Stimulated activated CD4-positive, alpha-beta T cell treated with anti-CD3 and anti-CD28 coated beads, Interleukin-2, amount 100 ng/mL, for 48 hours (primary cell): ENCODE measurements at regions not wholly inside any gene's neighbourhood (a gene's known extent, or its start where the extent isn't known, plus 50 kb on each side); places are given as distances from the start of the nearest gene placed in this dataset.
"Not testable (repeated sequence)": the region's sequence is repeated elsewhere in the genome, so short reads cannot be mapped to it uniquely, and the experiment has no call there.

Experiments
- DNase-seq, 2 donors: peaks; one replicate each; pipeline ENCODE4 v3.0.0-alpha.2; 2020

GRCh38 chrX:78603908-78604307, 55.2 kb downstream of the RTL3 start:
- DNase-seq, result no peak

DNA sequence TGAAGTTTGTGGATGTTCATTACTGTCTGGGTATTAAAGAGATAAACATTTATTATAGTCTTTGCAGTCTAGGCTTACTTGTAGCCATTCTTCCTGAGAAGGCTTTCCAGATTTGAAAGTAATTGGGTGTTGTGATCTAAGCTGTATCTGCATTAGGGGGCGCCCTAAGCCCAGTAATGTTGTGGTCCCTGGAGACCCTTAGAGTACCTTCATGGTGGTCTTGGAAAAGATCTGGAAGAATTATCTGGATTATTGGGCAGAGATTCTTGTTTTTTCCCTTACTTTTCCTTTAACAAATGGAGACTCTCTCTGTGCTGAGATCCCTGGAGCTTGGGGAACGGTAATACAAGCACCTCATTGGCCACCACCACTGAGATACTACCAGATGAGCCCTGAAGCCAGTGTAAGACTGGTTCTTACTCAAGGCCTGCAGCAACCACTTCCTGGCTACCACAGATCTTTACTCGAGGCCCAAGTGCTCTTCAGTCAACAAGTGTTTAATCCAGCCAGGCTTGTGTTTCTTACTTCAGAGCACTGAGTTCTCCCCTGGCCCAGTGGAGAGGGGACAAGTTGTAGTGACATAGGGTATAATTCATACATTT, 63.1 kb downstream of the RTL3 start:
- DNase-seq, result no peak

GRCh38 chrX:78593701-78594100, 65.4 kb downstream of the RTL3 start:
- DNase-seq, result no peak

DNA sequence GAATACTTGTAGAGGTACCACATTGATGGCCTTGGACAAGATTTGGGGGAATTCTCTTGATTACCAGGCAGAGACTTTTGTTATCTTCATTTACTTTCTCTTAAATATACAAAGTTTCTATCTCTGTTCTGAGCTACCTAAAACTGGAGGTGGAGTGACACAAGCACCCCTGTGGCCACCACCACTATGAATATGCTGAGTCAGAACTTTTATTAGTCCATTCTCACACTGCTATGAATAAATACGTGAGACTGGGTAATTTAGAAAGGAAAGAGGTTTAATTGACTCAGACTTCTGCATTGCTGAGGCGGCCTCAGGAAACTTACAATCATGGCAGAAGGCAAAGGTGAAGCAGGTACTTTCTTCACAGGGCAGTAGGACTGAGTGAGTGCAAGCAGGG, 67.1 kb downstream of the RTL3 start:
- DNase-seq, result no peak

GRCh38 chrX:78574306-78574705, 84.8 kb downstream of the RTL3 start:
- no peak for DNase-seq

GRCh38 chrX:78573630-78574029, 85.5 kb downstream of the RTL3 start:
- no peak for DNase-seq

DNA sequence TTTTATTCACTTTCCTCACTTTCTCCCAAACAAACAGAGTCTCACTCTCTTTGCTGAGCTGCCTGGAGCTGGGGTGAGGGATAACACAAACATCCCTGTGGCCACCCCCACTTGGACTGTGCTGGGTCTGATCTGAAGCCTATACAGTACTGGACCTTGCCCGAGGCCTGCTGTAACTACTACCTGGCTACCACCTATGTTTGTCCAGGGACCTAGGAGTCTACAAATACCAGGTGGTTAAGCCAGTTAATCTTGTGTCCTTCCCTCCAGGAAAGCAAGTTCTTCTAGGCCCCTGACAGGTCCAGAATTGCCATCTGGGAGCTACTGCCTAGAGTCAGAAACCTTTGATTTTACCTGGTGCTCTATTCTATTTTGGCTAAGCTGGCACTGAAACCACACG, 87.3 kb downstream of the RTL3 start:
- no peak for DNase-seq

GRCh38 chrX:78555401-78555980, 103.6 kb downstream of the RTL3 start:
- no peak for DNase-seq

GRCh38 chrX:78552628-78553027, 106.5 kb downstream of the RTL3 start:
- DNase-seq, result not testable (repeated sequence)

DNA sequence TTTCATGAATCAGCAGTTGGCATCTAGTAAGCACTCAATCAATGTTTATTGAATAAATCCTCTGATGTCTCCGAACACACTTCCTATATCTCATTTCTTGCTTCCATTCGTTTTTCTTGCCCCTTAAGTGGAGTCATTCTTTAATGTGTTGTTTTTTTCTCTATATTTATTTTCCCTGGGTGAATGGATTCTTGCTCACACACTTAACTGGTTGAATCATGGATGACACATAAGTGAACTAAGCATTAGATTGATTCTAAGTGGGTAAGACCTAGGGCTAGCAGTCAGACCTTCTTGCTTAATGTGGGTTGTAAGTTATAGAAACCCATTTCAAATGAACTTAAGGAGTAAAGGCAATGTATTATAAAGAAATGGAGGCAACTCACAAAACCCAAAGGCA, 111.1 kb downstream of the RTL3 start:
- no peak for DNase-seq

DNA sequence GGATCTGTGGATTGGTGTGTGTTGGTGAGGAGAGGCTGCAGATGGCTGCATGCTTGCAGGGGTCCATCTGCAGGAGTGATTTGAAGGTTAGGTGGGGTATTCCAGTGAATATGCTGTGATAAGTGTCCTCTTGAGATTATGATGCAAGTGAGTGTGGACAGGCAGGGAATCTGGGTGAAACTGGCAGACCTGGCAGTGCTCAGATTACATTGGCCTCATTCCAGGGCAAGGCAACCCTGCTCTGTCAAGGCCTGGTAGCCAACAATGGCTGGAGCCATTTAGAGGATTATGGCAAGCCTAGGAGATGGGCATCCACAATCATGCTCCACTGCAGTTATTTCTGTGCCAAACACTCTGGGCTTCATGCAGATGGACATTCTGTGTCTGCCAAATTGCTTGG, 113.9 kb downstream of the RTL3 start:
- DNase-seq, result no peak

GRCh38 chrX:78543281-78543680, 115.8 kb downstream of the RTL3 start:
- no peak for DNase-seq

DNA sequence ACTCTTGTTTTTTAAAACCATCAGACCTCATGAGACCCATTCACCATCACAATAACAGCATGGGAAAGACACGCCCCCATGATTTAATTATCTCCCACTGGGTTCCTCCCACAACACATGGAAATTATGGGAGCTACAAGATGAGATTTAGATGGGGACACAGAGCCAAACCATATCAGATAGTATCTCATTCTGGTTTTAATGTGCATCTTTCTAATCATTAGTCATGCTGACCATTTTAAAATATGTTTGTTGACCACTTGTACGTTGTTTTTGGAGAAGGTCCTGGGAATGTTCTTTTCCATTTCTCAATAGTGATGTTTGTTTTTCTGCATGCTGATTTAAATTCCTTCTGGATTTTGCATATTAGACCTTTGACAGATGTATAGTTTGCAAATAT, 119.0 kb downstream of the RTL3 start:
- no peak for DNase-seq

GRCh38 chrX:78534221-78534620, 124.9 kb downstream of the RTL3 start:
- no peak for DNase-seq

DNA sequence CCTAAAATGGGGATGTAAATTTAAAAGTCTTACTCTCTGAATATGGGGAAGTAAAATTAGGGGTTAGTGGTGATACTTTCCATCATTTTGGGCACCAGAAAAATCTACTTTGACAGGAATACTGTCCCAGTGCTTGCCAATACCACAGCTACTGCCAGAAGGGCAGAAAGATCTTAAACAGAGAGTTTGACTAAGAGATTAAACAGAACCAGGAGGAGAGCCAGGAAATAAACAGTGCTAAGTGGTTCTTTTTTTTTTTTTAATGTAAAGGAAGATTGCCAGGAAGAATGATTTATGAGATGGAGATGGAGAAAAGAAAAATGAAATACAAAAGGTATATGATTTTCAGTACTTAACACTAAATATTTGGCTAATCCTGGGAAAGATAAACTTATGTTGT, 126.8 kb downstream of the RTL3 start:
- no peak for DNase-seq

DNA sequence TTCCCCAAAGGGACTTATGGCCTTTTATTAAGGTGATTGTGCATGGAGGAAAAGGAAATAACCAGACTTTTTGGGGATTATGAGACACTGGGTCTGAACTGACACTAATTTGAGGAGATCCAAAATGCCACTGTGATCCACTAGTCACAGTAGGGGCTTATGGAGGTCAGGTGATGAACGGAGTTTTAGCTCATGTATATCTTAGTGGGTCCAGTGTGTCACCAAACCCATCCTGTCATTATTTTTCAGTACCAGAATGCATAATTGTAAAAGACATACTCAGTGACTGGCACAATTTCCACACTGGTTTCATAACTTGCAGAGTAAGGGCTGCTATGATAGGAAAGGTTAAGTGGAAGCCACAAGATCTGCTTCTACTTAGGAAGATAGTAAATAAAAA, 131.3 kb downstream of the RTL3 start:
- no peak for DNase-seq

DNA sequence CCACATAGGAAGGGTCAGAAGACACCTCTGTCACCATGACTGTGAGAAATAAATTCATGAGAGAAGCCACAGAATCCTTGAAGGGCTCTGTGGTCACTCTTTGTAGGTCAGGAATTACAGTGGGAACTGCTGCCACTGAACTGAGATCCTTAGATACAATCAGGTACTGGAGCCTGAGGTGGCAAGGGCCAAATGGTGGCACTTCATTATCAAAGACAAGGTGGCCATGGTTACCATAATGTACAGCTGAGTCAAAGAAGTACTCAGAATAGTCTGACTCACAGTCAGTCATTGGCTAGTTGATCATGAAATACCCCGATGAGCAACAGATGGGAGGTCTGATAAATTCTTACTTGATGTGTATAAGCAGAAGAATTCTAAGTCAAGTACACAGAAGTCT, 131.9 kb downstream of the RTL3 start:
- DNase-seq, result no peak

GRCh38 chrX:78522601-78523000, 136.5 kb downstream of the RTL3 start:
- DNase-seq, result no peak

DNA sequence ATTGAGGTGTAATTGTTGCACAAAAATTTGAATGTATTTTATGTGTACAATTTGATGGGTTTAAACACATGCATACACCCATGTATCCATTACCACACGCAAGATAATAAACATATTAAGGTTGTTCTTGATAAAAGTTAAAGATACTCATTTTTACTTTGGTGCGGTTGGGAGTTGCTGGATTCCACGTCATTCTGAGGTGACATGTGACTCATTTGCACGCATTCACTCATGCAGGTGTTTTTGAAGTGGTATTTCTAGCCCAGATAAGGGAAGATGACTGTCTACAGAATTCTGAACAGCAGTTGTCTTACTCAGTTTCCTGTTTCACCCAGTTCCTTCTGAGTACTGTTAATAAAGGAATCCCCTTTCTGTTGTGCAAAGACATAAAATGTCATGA, 142.0 kb downstream of the RTL3 start:
- peak; percentile 23 to 27 for DNase-seq

GRCh38 chrX:78514852-78515251, 144.3 kb downstream of the RTL3 start:
- no peak for DNase-seq

DNA sequence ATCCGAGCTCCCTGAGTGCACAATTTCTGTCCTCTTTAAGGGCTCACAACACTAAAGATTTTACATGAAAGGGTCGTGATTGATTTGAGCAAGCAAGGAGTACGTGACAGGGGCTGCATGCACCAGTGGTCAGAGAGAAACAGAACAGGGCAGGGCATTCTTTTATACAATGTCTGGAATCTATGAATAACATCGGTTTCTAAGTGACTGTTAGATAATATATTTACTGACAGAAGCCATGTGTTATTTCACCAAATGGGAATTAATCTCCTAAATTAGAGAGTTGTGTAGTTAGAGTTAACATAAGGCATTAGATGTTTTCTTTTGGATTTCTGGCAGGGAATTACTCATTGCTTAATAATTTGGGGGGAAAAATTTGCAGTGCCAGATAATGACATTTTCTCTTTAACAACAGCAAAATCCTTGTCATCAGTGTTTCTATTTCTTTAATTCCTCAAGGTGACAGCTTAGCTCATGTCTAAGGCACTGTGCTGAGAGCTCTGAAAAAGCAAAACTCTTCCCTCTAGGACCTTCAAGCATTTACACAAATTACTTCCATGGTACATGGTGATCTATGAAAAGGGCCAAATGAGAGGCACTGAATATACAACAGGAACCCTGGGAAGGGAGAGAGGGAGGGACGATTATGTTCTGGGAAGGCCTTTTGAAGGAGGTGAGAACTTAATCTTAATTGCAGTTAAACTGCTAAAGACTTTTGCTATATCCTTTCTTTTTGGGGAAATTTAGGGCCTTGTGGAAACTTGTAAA, 145.0 kb downstream of the RTL3 start:
- DNase-seq, result no peak

DNA sequence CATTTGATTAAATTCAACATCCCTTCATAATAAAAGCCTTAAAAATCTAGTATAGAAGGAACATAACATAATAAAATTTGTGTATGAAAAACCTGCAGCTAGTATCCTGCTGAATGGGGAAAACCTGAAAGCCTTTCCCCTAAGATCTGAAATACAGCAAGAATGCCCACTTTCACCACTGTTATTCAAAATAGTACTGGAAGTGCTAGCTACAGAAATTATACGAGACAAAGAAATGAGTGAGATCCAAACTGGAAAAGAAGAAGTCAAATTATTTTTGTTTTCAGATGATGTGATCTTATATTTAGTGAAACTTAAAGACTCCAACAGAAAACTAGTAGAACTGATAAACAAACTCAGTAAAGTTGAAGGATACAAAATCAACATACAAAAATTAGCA, 152.9 kb downstream of the RTL3 start:
- no peak for DNase-seq

DNA sequence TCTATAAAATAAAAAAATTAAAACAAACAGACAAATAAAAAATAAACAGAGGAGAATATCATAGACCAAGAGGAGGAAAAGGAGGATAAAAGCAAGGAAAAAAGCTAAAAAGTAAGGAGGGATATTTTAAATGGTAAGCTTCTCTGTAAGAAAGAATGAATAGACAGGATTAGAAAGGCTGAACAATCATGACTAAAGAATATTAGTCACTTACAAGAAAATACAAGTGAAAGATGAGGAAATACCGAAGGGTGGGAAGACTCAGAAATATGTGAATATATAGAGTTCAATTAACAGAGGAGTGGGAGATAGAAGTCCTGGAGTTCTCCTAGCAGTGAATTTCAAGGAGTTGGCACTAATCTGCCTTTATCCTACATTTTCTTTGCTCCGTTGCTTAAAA, 162.6 kb downstream of the RTL3 start:
- DNase-seq, result no peak

GRCh38 chrX:78493180-78493579, 165.8 kb upstream of the CYSLTR1 start:
- DNase-seq, result no peak

DNA sequence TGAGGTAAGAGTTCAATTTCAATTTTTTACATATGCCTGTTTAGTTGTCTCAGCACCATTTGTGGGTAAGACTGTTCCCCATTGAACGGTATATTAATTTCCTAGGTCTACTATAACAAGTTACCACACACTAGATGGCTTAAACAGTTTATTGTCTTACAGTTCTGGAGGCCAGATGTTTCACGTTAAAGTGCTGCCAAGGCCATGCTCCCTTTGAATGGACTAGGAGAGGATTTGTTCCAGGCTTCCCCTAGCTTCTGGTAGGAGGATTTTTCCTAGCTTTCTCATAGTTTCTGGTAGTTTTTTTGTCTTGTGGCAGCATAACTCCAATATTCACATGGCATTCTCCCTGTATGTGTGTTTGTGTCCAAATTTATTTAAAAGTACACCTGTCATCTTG, 149.3 kb upstream of the CYSLTR1 start:
- DNase-seq, result no peak
